Keratinocyte (primary cell): ENCODE measurements at regions not wholly inside any gene's neighbourhood (a gene's known extent, or its start where the extent isn't known, plus 50 kb on each side); places are given as distances from the start of the nearest gene placed in this dataset.

Experiments
- EZH2 ChIP-seq: IDR thresholded peaks from one replicate; pipeline ENCODE4 v1.6.1; 2012; ENCODE audit warnings: inconsistent platforms, mild to moderate bottlenecking, low read length, moderate library complexity
- TF ChIP-seq, protein P1 (sequence below), 3 experiments: IDR thresholded peaks in 1 of 3; conservative IDR thresholded peaks in 1 of 3; optimal IDR thresholded peaks in 1 of 3; 2 replicates in 2 of 3; 3 replicates in 1 of 3; pipeline versions ENCODE3 to v1.5.1; 2011; ENCODE audit warnings: low read length in 3 of 3, mild to moderate bottlenecking in 3 of 3, moderate library complexity in 2 of 3, control low read depth in 1 of 3, inconsistent platforms in 1 of 3; ENCODE audit not compliant: insufficient read depth in 2 of 3; ENCODE audit errors: extremely low read depth in 1 of 3

DNA sequence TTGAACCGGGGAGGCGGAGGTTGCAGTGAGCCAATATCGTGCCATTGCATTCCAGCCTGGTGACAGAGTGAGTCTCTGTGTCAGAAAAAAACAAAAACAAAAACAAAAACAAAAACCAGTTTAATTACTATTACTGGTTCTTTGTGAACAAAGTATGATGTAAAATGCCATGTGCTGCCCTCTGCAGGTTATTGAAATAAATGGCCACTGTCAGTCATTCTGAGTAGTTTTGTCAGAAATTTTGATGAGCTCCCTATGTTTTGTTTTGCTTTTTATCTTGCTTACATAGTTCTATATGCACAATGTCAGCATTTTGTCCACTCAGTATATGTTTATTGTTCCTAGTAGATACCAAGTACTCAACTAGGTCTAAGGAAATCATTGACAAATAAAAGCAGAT, 423.6 kb upstream of the CHST9 start:
- TF ChIP-seq, protein P1, sequence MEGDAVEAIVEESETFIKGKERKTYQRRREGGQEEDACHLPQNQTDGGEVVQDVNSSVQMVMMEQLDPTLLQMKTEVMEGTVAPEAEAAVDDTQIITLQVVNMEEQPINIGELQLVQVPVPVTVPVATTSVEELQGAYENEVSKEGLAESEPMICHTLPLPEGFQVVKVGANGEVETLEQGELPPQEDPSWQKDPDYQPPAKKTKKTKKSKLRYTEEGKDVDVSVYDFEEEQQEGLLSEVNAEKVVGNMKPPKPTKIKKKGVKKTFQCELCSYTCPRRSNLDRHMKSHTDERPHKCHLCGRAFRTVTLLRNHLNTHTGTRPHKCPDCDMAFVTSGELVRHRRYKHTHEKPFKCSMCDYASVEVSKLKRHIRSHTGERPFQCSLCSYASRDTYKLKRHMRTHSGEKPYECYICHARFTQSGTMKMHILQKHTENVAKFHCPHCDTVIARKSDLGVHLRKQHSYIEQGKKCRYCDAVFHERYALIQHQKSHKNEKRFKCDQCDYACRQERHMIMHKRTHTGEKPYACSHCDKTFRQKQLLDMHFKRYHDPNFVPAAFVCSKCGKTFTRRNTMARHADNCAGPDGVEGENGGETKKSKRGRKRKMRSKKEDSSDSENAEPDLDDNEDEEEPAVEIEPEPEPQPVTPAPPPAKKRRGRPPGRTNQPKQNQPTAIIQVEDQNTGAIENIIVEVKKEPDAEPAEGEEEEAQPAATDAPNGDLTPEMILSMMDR (optimal IDR thresholded peaks at IDR 0.05 in 1 of 3, IDR thresholded peaks at IDR 0.05 in 1 of 3, conservative IDR thresholded peaks at IDR 0.05 in 1 of 3; ENCODE audit: extremely low read depth in 1 of 3, insufficient read depth in 2 of 3, low read length in 3 of 3): peak in 2 of 3 experiments; percentile 45 to 52
- no peak for TF ChIP-seq EZH2
